ENCODE measurements at regions not wholly inside any gene's neighbourhood (a gene's known extent, or its start where the extent isn't known, plus 50 kb on each side); places are given as distances from the start of the nearest gene placed in this dataset.

DNA sequence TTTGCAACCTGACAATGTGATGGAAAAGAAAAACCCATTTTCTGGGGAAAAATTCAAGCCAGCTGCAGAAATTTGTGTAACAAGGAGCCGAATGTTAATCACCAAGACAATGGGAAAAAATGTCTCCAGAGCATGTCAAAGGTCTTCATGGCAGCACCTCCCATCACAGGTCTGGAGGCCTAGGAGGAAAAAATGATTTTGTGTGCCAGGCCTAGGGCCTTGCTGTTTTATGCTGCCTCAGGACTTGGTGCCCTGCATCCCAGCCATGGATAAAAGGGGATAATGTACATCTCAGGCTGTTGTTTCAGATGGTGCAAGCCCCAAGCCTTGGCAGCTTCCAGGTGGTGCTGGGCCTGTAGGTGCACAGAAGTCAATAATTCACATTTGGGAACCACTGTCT is 747.7 kb downstream of the C6orf118 start:
- no peak overlapping the region for H3K27ac Mint-ChIP-seq
- no peak overlapping the region for H3K4me3 Mint-ChIP-seq
- H3K36me3 Mint-ChIP-seq (ENCODE audit: low read depth): no peaks in the 10 kb centered on the region
- intact Hi-C loops (cut with micrococcal nuclease): no loop called here
- H3K4me1 Mint-ChIP-seq (ENCODE audit: low read depth): no peaks in the 10 kb centered on the region
- H3K9me3 Mint-ChIP-seq: peaks cover 33% of the 10 kb centered on the region
- no peaks in the 10 kb centered on the region for H3K27me3 Mint-ChIP-seq

DNA sequence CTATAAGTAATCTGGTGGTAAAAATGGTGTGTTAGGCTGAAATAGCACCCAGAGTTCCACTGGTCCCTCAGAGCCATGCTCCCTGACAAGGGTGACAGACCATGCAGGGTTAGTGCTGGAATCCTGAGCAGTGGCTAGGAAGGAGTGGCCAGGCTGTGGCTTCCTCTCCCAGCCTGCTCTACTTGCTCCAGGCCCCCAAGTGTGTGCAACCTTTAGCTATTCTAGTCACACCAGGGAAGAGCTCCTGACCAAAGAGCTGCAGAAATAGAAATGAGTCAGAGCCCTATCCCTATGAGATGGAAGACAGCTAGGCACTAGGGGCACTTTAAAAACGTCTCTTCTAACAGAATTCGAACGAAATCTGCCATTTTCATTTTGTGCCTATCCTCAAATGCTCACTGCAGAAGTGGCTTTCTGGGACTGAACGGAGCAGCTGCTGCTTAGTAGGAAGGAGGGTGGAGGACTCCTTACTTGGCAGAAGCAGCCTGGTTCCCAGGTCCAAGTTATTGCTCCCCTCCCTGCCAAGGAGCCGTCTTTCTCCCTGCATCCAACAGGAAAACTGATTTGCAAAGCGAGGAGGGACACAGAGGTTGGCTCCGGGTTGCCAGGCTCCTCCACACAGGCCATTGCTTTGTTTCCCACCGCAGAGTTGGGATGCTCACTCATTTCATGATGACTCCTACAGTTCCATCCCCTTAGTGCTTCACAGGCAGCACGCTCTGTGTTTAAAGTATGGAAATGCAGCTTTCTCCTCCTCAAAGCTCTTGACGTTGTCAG is 754.5 kb downstream of the C6orf118 start:
- Mint-ChIP-seq H3K27ac (no peak overlapping the region), H3K9me3 (peaks cover 48% of the 10 kb centered on the region), H3K4me3 (no peak overlapping the region), H3K27me3 (no peaks in the 10 kb centered on the region), H3K36me3 (ENCODE audit: low read depth) (no peaks in the 10 kb centered on the region), H3K4me1 (ENCODE audit: low read depth) (no peaks in the 10 kb centered on the region)
- intact Hi-C loops (cut with micrococcal nuclease): no loop called here

DNA sequence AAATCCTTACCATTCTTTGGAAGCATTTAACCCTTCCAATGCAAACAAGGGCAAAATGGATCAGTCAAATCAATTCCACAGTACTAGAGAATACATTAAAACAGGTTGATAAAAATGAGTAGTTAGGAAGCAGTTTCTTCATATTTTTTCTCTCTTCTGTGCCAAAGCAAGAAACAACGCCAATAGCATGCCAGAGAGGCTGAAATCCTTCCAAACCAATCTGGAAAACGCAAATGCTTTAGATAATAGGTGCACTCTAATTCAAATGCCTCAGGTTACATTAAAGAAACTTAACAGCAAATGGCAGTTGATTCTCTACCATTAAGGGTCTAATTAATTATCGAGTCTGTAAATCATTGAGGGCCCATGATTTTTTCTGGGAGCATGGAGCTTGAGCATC is 755.2 kb downstream of the C6orf118 start:
- intact Hi-C loops (cut with micrococcal nuclease): no loop called here
- Mint-ChIP-seq H3K36me3 (ENCODE audit: low read depth) (no peaks in the 10 kb centered on the region), H3K27ac (no peak overlapping the region), H3K4me1 (ENCODE audit: low read depth) (no peaks in the 10 kb centered on the region), H3K9me3 (peaks cover 52% of the 10 kb centered on the region), H3K27me3 (no peaks in the 10 kb centered on the region), H3K4me3 (no peak overlapping the region)

DNA sequence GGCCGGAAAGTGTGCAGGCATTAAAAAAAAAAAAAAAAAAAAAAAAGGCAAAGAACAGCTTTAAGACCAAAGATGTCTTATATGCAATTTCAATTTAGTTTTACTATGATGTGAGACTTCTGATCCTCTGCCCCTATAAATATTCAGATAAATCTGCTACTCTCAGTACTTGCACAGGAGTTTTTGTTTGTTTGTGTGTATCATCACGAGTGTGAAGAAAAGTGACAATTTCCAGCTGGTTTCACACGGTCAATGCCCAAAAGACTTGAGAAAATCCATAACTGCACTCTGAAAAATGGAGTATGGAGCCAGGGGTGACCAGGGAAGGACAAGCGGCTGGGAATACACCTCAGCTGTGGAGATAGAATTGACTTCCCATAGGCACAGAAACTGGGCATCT is 757.7 kb downstream of the C6orf118 start:
- H3K9me3 Mint-ChIP-seq: peaks cover 59% of the 10 kb centered on the region
- no peaks in the 10 kb centered on the region for H3K4me1 Mint-ChIP-seq (ENCODE audit: low read depth)
- intact Hi-C loops (cut with micrococcal nuclease): no loop called here
- H3K36me3 Mint-ChIP-seq (ENCODE audit: low read depth): no peaks in the 10 kb centered on the region
- H3K4me3 Mint-ChIP-seq: no peak overlapping the region
- no peak overlapping the region for H3K27ac Mint-ChIP-seq
- H3K27me3 Mint-ChIP-seq: no peaks in the 10 kb centered on the region

DNA sequence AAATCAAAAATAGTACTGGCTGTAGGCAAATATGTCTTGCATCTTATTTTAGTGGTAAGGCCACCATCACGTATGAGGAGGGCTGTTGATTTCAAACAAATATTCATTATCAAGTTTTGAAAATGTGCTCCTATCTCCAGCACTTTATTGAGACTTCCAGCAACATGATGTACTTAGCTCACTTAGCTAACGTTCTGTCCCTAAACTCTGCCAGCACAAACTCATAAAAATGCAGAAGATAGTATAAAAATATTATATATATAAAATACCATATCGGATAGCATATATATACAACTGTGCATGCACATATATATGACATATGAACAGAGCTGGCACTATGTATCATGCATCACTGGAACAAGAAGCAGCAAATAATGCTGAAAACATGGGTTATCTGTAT is 762.3 kb downstream of the C6orf118 start:
- no peaks in the 10 kb centered on the region for H3K4me1 Mint-ChIP-seq (ENCODE audit: low read depth)
- H3K36me3 Mint-ChIP-seq (ENCODE audit: low read depth): no peaks in the 10 kb centered on the region
- intact Hi-C loops (cut with micrococcal nuclease): no loop called here
- H3K4me3 Mint-ChIP-seq: no peak overlapping the region
- peaks cover 39% of the 10 kb centered on the region for H3K9me3 Mint-ChIP-seq
- no peaks in the 10 kb centered on the region for H3K27me3 Mint-ChIP-seq
- H3K27ac Mint-ChIP-seq: no peak overlapping the region

DNA sequence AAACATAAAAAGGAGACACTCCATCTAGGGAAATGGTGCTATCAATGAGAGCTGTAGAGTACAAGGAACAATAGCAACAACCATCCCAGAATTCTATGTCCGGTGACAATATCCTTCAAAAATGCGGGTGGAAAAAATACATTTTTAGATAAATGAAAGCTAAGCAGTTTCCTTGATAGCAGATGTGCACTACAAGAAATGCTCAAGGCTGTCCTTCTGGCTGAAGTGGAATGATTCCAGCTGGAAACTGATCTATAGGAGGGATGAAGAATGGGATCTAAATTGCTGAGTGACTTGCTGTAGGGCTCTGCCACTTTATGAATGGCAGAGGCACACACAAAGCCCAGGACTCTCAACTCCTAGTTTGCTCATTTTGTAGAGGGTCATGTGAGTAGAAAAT is 763.1 kb downstream of the C6orf118 start:
- intact Hi-C loops (cut with micrococcal nuclease): no loop called here
- peaks cover 34% of the 10 kb centered on the region for H3K9me3 Mint-ChIP-seq
- H3K27me3 Mint-ChIP-seq: no peaks in the 10 kb centered on the region
- H3K27ac Mint-ChIP-seq: no peak overlapping the region
- no peak overlapping the region for H3K4me3 Mint-ChIP-seq
- H3K36me3 Mint-ChIP-seq (ENCODE audit: low read depth): no peaks in the 10 kb centered on the region
- no peaks in the 10 kb centered on the region for H3K4me1 Mint-ChIP-seq (ENCODE audit: low read depth)

DNA sequence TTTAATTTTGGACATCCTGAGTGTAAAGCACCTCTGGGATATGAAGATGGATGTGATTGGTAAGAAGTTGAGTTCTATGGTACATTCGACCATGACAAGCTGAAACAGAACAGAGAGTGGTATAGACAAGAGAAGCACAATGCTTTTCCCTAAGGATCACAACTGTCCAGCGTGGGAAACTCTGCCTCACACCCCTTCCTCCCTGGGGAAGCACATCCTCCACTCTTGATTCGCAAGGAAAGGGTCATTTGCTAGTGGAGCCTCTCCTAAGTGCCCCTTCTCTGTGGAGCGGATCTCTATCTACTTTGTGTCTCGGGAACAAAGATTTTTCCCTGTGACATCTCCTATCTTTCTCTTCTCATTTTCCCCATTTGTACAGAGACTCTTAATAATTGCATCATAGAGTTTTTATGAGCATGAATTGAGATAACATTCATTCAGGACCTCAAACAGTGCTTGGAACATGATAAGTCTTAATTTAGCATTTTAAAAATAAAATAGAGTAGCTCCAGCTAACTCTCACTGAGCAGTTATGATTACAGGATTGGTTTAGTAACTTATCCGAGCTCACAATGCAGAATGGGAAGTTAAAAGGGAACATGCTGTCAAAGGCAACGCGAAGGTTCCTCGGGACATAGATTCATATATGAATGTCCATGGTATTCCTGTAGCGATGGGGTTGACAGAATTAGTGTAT is 775.2 kb downstream of the C6orf118 start:
- Mint-ChIP-seq H3K36me3 (ENCODE audit: low read depth) (no peaks in the 10 kb centered on the region), H3K4me1 (ENCODE audit: low read depth) (no peaks in the 10 kb centered on the region)
- intact Hi-C loops (cut with micrococcal nuclease): no loop called here

DNA sequence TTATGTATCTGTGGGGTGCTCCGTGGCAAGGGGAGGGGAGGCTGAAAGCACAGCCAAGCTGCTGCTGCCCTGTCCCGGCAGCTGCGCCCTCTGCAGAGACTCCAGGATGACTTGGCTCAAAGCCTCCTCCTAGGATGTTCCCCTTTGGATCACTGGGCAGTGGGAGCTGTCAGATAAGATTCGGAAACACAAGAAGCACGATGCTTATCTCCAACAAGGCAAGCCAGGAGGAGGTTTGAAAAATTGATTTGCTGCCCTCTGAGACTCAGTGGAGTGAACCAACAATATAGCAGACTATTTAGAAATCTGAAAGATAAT is 776.4 kb downstream of the C6orf118 start:
- H3K36me3 Mint-ChIP-seq (ENCODE audit: low read depth): no peaks in the 10 kb centered on the region
- intact Hi-C loops (cut with micrococcal nuclease): no loop called here
- H3K4me3 Mint-ChIP-seq: no peak overlapping the region
- no peak overlapping the region for H3K27ac Mint-ChIP-seq
- no peaks in the 10 kb centered on the region for H3K4me1 Mint-ChIP-seq (ENCODE audit: low read depth)
- no peaks in the 10 kb centered on the region for H3K27me3 Mint-ChIP-seq
- peaks cover 48% of the 10 kb centered on the region for H3K9me3 Mint-ChIP-seq

More for the DNA sequence above, 775.2 kb downstream of the C6orf118 start:
- H3K27me3 Mint-ChIP-seq: no peaks in the 10 kb centered on the region
- no peak overlapping the region for H3K27ac Mint-ChIP-seq
- peaks cover 50% of the 10 kb centered on the region for H3K9me3 Mint-ChIP-seq
- H3K4me3 Mint-ChIP-seq: no peak overlapping the region

DNA sequence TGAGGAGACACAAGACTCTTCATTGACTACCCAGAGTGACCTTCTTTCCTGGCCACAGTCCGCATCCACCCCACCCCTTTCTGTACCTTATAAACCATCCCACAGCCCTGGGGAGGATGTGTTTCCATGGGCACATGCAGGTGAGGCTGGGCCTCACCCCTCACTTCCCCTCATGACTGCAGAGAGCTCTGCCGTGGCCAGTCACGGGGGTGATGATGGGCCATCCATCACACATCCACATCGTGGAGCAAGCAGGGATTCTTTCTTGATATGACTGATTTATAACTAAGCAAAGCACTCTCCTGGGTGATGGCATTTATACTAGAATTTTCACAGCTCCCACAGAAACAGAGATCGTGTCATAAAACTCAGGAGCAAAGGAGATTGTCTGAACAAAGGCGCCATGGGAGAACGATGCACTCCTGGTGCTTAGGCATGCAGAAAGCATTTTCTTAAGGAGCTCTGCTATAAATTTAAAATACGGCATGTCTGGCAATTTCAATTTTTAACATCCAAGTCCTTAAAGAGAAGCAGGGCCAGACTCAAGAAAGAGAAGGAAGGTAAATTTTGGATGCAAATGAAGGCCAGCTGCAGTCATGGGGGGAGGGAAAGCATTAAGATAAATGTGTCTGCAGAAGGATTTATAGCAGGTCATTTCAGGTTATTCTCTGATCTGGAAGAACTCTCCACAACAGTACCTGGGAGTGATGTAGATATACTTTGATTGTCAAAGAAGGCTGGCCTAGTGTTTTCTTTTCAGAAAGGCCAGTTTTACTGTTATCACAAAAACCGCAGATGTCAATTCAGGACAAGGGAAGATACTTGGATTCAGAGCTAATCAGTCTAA is 777.0 kb downstream of the C6orf118 start:
- H3K36me3 Mint-ChIP-seq (ENCODE audit: low read depth): no peaks in the 10 kb centered on the region
- no peaks in the 10 kb centered on the region for H3K27me3 Mint-ChIP-seq
- intact Hi-C loops (cut with micrococcal nuclease): no loop called here
- H3K4me1 Mint-ChIP-seq (ENCODE audit: low read depth): no peaks in the 10 kb centered on the region
- H3K9me3 Mint-ChIP-seq: peaks cover 42% of the 10 kb centered on the region
- H3K4me3 Mint-ChIP-seq: no peak overlapping the region
- H3K27ac Mint-ChIP-seq: no peak overlapping the region

DNA sequence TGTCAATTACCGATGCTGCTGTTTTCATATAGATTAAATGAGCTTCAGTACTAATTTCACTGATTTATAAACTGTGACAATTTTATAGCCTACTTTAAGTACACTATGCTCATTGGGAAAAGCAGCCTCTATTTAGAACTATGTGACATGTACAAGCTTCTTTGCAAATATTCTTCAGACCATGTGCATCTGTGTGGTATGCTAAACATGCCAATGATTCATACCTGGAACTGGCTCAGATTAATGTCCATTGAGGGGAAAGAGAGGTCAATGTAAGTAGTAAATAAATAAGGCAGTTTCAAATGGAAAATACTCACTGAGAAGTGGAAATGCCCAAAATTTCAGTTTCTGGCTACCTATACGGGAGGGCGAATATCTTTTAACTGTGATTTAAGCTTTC is 777.7 kb downstream of the C6orf118 start:
- H3K4me3 Mint-ChIP-seq: no peak overlapping the region
- H3K27me3 Mint-ChIP-seq: no peaks in the 10 kb centered on the region
- peaks cover 36% of the 10 kb centered on the region for H3K9me3 Mint-ChIP-seq
- no peaks in the 10 kb centered on the region for H3K4me1 Mint-ChIP-seq (ENCODE audit: low read depth)
- no peaks in the 10 kb centered on the region for H3K36me3 Mint-ChIP-seq (ENCODE audit: low read depth)
- H3K27ac Mint-ChIP-seq: no peak overlapping the region
- intact Hi-C loops (cut with micrococcal nuclease): no loop called here

DNA sequence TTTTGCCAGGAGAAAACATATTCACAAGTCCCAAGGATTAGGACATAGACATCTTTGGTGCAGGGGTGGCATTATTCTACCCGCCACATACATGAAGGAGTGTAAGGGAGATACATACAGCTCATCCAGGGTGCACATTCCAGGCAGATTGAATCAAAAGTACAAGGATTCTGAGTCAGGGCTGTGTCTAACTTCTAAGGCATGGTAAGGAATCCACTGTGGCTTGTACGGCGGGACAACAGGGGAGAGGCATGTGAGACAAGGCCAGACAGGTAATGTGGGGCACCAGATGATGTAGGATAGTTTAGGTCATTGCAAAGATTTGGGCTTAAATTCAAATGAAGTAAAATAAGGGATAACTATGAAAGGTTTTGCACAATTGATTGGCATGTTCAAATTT is 780.9 kb downstream of the C6orf118 start:
- H3K4me1 Mint-ChIP-seq (ENCODE audit: low read depth): no peaks in the 10 kb centered on the region
- no peak overlapping the region for H3K27ac Mint-ChIP-seq
- H3K27me3 Mint-ChIP-seq: no peaks in the 10 kb centered on the region
- intact Hi-C loops (cut with micrococcal nuclease): no loop called here
- H3K36me3 Mint-ChIP-seq (ENCODE audit: low read depth): no peaks in the 10 kb centered on the region
- no peak overlapping the region for H3K4me3 Mint-ChIP-seq
- peaks cover 34% of the 10 kb centered on the region for H3K9me3 Mint-ChIP-seq

DNA sequence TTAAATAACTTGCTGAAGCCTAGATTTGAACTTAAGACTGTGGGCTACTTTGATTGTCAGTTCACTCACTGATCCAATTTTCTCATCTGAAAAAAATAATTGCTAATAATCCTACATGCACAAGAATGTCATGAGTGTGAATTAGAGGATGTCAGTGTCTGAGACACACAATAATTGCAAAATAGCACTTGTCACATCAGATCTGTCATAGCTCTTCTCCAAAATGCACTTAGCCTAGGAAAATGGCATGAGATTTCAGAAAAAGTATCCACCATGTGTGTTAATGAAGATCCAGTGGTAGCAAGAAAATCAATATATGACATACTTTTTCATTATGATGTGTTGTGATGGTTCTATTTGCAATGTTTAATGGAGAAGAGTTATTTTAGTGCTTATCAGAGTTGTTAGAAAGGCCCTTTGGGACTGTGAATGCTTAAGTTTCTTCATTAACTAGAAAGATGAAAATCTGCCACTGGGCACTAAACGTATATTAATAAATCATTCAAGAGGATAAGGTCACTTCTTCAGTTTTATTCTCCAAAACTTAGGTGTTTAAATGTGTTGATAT is 786.2 kb downstream of the C6orf118 start:
- Mint-ChIP-seq H3K9me3 (peaks cover 47% of the 10 kb centered on the region), H3K27ac (no peak overlapping the region)

DNA sequence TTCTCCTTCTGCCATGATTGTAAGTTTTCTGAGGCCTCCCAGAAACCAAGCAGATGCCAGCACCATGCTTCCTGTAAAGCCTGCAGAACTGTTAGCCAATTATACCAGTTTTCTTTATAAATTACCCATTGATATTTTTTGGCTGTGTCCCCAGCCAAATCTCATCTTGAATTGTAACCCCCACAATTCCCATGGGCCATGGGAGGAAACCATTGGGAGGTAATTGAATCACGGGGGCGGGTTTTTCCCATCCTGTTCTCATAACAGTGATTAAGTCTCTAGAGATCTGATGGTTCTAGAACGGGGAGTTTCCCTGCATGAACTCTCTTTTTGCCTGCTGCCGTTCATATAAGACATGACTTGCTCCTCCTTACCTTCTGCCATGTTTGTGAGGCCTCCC is 788.5 kb downstream of the C6orf118 start:
- no peak overlapping the region for H3K4me3 Mint-ChIP-seq
- H3K27ac Mint-ChIP-seq: no peak overlapping the region
- H3K36me3 Mint-ChIP-seq (ENCODE audit: low read depth): no peaks in the 10 kb centered on the region
- H3K27me3 Mint-ChIP-seq: no peaks in the 10 kb centered on the region
- peaks cover 60% of the 10 kb centered on the region for H3K9me3 Mint-ChIP-seq
- intact Hi-C loops (cut with micrococcal nuclease): no loop called here
- H3K4me1 Mint-ChIP-seq (ENCODE audit: low read depth): no peaks in the 10 kb centered on the region

More for the DNA sequence above, 786.2 kb downstream of the C6orf118 start:
- H3K36me3 Mint-ChIP-seq (ENCODE audit: low read depth): no peaks in the 10 kb centered on the region
- no peak overlapping the region for H3K4me3 Mint-ChIP-seq
- intact Hi-C loops (cut with micrococcal nuclease): no loop called here
- H3K27me3 Mint-ChIP-seq: no peaks in the 10 kb centered on the region
- H3K4me1 Mint-ChIP-seq (ENCODE audit: low read depth): no peaks in the 10 kb centered on the region
